Spinal cord (tissue), 9 donors: ENCODE measurements at regions not wholly inside any gene's neighbourhood (a gene's known extent, or its start where the extent isn't known, plus 50 kb on each side); places are given as distances from the start of the nearest gene placed in this dataset.

Experiments
- DNase-seq, 6 donors: peaks; one replicate each; pipeline versions ENCODE4 v3.0.0 to v3.0.0-alpha.2; 2013 to 2015; ENCODE audit warnings: low spot score in 6 of 6, low read depth in 4 of 6
- H3K27ac ChIP-seq: one replicate; pipeline ENCODE4 v1.5.1; 2013; ENCODE audit warnings: low read depth, low read length, control low read depth
- H3K27me3 ChIP-seq: one replicate; pipeline ENCODE4 v1.6.1; 2013; ENCODE audit warnings: low read length; ENCODE audit not compliant: control insufficient read depth, insufficient read depth
- H3K36me3 ChIP-seq: one replicate; pipeline ENCODE4 v1.6.1; 2013; ENCODE audit warnings: low read length; ENCODE audit not compliant: control insufficient read depth, insufficient read depth
- H3K4me1 ChIP-seq: one replicate; pipeline ENCODE4 v1.6.1; 2013; ENCODE audit warnings: low read length; ENCODE audit not compliant: control insufficient read depth, insufficient read depth
- H3K4me3 ChIP-seq: one replicate; pipeline ENCODE4 v1.5.1; 2013; ENCODE audit warnings: low read depth, low read length, control low read depth
- H3K9me3 ChIP-seq: one replicate; pipeline ENCODE4 v1.6.1; 2013; ENCODE audit warnings: low read length; ENCODE audit not compliant: control insufficient read depth, insufficient read depth
- WGBS: methylation state at CpG from one replicate; pipeline ENCODE4 v1.1.5; 2013; ENCODE audit warnings: missing lambda C conversion rate; ENCODE audit not compliant: insufficient coverage; 5-methylcytosine and 5-hydroxymethylcytosine counted together
- donor health status: healthy.

GRCh38 chr2:21690005-21690404, 566.2 kb downstream of the TDRD15 start:
- H3K4me3 ChIP-seq = no peak overlapping the region
- H3K9me3 ChIP-seq = no peaks in the 10 kb centered on the region

GRCh38 chr2:21693081-21693480, 569.3 kb downstream of the TDRD15 start:
- no peak overlapping the region for H3K27ac ChIP-seq
- peak in 1 of 6 donors; percentile 92 for DNase-seq

More at GRCh38 chr2:21690005-21690404, 566.2 kb downstream of the TDRD15 start:
- H3K27ac ChIP-seq = no peak overlapping the region
- no peaks in the 10 kb centered on the region for H3K4me1 ChIP-seq
- no peak for DNase-seq
- no peaks in the 10 kb centered on the region for H3K36me3 ChIP-seq
- H3K27me3 ChIP-seq = no peaks in the 10 kb centered on the region

GRCh38 chr2:21694079-21694878, 570.5 kb downstream of the TDRD15 start:
- Histone ChIP-seq H3K4me3 (no peak overlapping the region), H3K9me3 (no peaks in the 10 kb centered on the region), H3K4me1 (no peaks in the 10 kb centered on the region), H3K36me3 (no peaks in the 10 kb centered on the region), H3K27ac (no peak overlapping the region), H3K27me3 (no peaks in the 10 kb centered on the region)
- WGBS = 79% methylated on average over 2 of the region's 3 CpGs
- peak in 1 of 6 donors; percentile 5 for DNase-seq

More at GRCh38 chr2:21693081-21693480, 569.3 kb downstream of the TDRD15 start:
- no peaks in the 10 kb centered on the region for H3K4me1 ChIP-seq
- no peaks in the 10 kb centered on the region for H3K9me3 ChIP-seq
- no peak overlapping the region for H3K4me3 ChIP-seq
- H3K27me3 ChIP-seq = no peaks in the 10 kb centered on the region
- no peaks in the 10 kb centered on the region for H3K36me3 ChIP-seq

GRCh38 chr2:21696900-21697299, 573.1 kb downstream of the TDRD15 start:
- DNase-seq = no peak
- Histone ChIP-seq H3K4me3 (no peak overlapping the region), H3K27ac (no peak overlapping the region), H3K27me3 (no peaks in the 10 kb centered on the region), H3K9me3 (no peaks in the 10 kb centered on the region), H3K36me3 (no peaks in the 10 kb centered on the region), H3K4me1 (no peaks in the 10 kb centered on the region)
- WGBS = 95% methylated on average over 3 of the region's 4 CpGs

- Histone ChIP-seq H3K4me3 (no peak overlapping the region), H3K9me3 (no peaks in the 10 kb centered on the region), H3K36me3 (no peaks in the 10 kb centered on the region), H3K27ac (no peak overlapping the region), H3K4me1 (no peaks in the 10 kb centered on the region), H3K27me3 (no peaks in the 10 kb centered on the region)
- no peak for DNase-seq
Measured at GRCh38 chr2:21700644-21701043, 576.9 kb downstream of the TDRD15 start.

- DNase-seq = no peak
- H3K4me3 ChIP-seq = no peak overlapping the region
- no peaks in the 10 kb centered on the region for H3K36me3 ChIP-seq
- H3K27ac ChIP-seq = no peak overlapping the region
- no CpG with 5 or more reads among the region's 4 CpGs for WGBS
- H3K27me3 ChIP-seq = no peaks in the 10 kb centered on the region
- H3K9me3 ChIP-seq = no peaks in the 10 kb centered on the region
- H3K4me1 ChIP-seq = no peaks in the 10 kb centered on the region
Measured at GRCh38 chr2:21710031-21710430, 586.3 kb downstream of the TDRD15 start.

GRCh38 chr2:21710496-21710895, 586.7 kb downstream of the TDRD15 start:
- no peaks in the 10 kb centered on the region for H3K36me3 ChIP-seq
- H3K4me1 ChIP-seq = no peaks in the 10 kb centered on the region
- no peak overlapping the region for H3K4me3 ChIP-seq
- no peaks in the 10 kb centered on the region for H3K27me3 ChIP-seq
- H3K27ac ChIP-seq = no peak overlapping the region
- 88% methylated on average over 3 of the region's 3 CpGs for WGBS
- DNase-seq = no peak
- H3K9me3 ChIP-seq = no peaks in the 10 kb centered on the region

- no peaks in the 10 kb centered on the region for H3K9me3 ChIP-seq
- H3K36me3 ChIP-seq = no peaks in the 10 kb centered on the region
- WGBS = 19% methylated on average over 4 of the region's 4 CpGs
- DNase-seq = peak in 5 of 6 donors; percentile 12 to 84 (median 20)
- H3K4me3 ChIP-seq = no peak overlapping the region
- H3K27me3 ChIP-seq = no peaks in the 10 kb centered on the region
- no peak overlapping the region for H3K27ac ChIP-seq
- peaks cover 3% of the 10 kb centered on the region for H3K4me1 ChIP-seq
Measured at GRCh38 chr2:21715887-21716286, 592.1 kb downstream of the TDRD15 start.

- Histone ChIP-seq H3K4me3 (no peak overlapping the region), H3K27ac (no peak overlapping the region), H3K4me1 (no peaks in the 10 kb centered on the region), H3K36me3 (no peaks in the 10 kb centered on the region), H3K27me3 (no peaks in the 10 kb centered on the region), H3K9me3 (no peaks in the 10 kb centered on the region)
- DNase-seq = peak in 2 of 6 donors; percentile 70 to 77
- 28% methylated on average over 3 of the region's 4 CpGs for WGBS
Measured at GRCh38 chr2:21727101-21727500, 603.3 kb downstream of the TDRD15 start.

- no peak overlapping the region for H3K4me3 ChIP-seq
- H3K9me3 ChIP-seq = no peaks in the 10 kb centered on the region
- H3K4me1 ChIP-seq = no peaks in the 10 kb centered on the region
- no peak overlapping the region for H3K27ac ChIP-seq
- H3K36me3 ChIP-seq = no peaks in the 10 kb centered on the region
- 80% methylated on average over 1 of the region's 2 CpGs for WGBS
- H3K27me3 ChIP-seq = no peaks in the 10 kb centered on the region
- no peak for DNase-seq
Measured at GRCh38 chr2:21728133-21728532, 604.4 kb downstream of the TDRD15 start.
